Spinal cord (tissue), 9 donors: ENCODE measurements at regions not wholly inside any gene's neighbourhood (a gene's known extent, or its start where the extent isn't known, plus 50 kb on each side); places are given as distances from the start of the nearest gene placed in this dataset.

Experiments
- DNase-seq, 6 donors: peaks; one replicate each; pipeline versions ENCODE4 v3.0.0 to v3.0.0-alpha.2; 2013 to 2015; ENCODE audit warnings: low spot score in 6 of 6, low read depth in 4 of 6
- H3K27ac ChIP-seq: one replicate; pipeline ENCODE4 v1.5.1; 2013; ENCODE audit warnings: low read depth, low read length, control low read depth
- H3K27me3 ChIP-seq: one replicate; pipeline ENCODE4 v1.6.1; 2013; ENCODE audit warnings: low read length; ENCODE audit not compliant: control insufficient read depth, insufficient read depth
- H3K36me3 ChIP-seq: one replicate; pipeline ENCODE4 v1.6.1; 2013; ENCODE audit warnings: low read length; ENCODE audit not compliant: control insufficient read depth, insufficient read depth
- H3K4me1 ChIP-seq: one replicate; pipeline ENCODE4 v1.6.1; 2013; ENCODE audit warnings: low read length; ENCODE audit not compliant: control insufficient read depth, insufficient read depth
- H3K4me3 ChIP-seq: one replicate; pipeline ENCODE4 v1.5.1; 2013; ENCODE audit warnings: low read depth, low read length, control low read depth
- H3K9me3 ChIP-seq: one replicate; pipeline ENCODE4 v1.6.1; 2013; ENCODE audit warnings: low read length; ENCODE audit not compliant: control insufficient read depth, insufficient read depth
- WGBS: methylation state at CpG from one replicate; pipeline ENCODE4 v1.1.5; 2013; ENCODE audit warnings: missing lambda C conversion rate; ENCODE audit not compliant: insufficient coverage; 5-methylcytosine and 5-hydroxymethylcytosine counted together
- donor health status: healthy.

DNA sequence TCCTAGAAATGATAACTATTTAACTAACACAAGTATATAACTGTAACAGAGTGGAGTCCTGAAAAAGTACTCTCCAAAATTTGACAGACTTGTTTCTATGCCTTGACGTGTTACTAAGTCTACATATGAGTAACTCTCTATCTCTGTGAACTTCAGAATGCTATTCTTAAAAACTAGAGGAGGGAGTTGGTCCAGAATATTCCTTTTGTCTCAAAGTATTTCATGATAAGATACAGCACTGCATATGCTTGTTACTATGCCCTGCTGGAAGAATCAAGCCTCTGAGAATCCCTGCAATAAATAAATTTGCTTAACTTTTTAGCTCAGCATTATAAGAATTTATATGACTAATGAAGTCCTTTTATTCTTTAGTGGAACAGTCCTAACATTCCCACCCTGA, 50.9 kb upstream of the ATXN3L start:
- DNase-seq, result no peak
- Histone ChIP-seq H3K4me3 (no peak overlapping the region), H3K9me3 (no peaks in the 10 kb centered on the region), H3K27me3 (peaks cover 27% of the 10 kb centered on the region), H3K36me3 (no peaks in the 10 kb centered on the region), H3K4me1 (no peaks in the 10 kb centered on the region), H3K27ac (no peak overlapping the region)
- no CpG with 5 or more reads among the region's 1 CpG for WGBS
